ENCODE measurements at regions not wholly inside any gene's neighbourhood (a gene's known extent, or its start where the extent isn't known, plus 50 kb on each side); places are given as distances from the start of the nearest gene placed in this dataset.

GRCh38 chr6:47952640-47953039 is 158.4 kb downstream of the PTCHD4 start:
- ChIA-PET POLR2A (no interaction called here), CTCF (no interaction called here)
- Histone ChIP-seq H3K36me3 (ENCODE audit: control insufficient read depth, insufficient read depth, low read length) (no peaks in the 10 kb centered on the region), H3K9me3 (no peaks in the 10 kb centered on the region), H3K4me1 (no peaks in the 10 kb centered on the region), H3K27me3 (replicated peaks; ENCODE audit: control insufficient read depth, insufficient read depth, low read length) (no peaks in the 10 kb centered on the region), H3K4me3 (ENCODE audit: low read depth, low read length) (no peak overlapping the region)
- no peak for DNase-seq
- H3K4me1 Mint-ChIP-seq (ENCODE audit: low read depth, unreplicated experiment) = no peaks in the 10 kb centered on the region
- no peak overlapping the region for H3K4me3 Mint-ChIP-seq (ENCODE audit: unreplicated experiment)
- BruUV-seq (replicated peaks) = no TSS peak
- TF ChIP-seq CTCF (IDR thresholded peaks at IDR 0.05; ENCODE audit: insufficient read depth in 1 of 2, low read depth in 1 of 2, low read length in 1 of 2, severe bottlenecking in 1 of 2, unreplicated experiment in 1 of 2) = no peak
- H3K36me3 Mint-ChIP-seq (ENCODE audit: insufficient read depth, unreplicated experiment) = no peaks in the 10 kb centered on the region
- no peaks in the 10 kb centered on the region for H3K27me3 Mint-ChIP-seq (ENCODE audit: insufficient read depth, unreplicated experiment)
- H3K9me3 Mint-ChIP-seq (ENCODE audit: unreplicated experiment) = no peaks in the 10 kb centered on the region
- no peak overlapping the region for H3K27ac Mint-ChIP-seq (ENCODE audit: unreplicated experiment)
- intact Hi-C loops (cut with micrococcal nuclease; ENCODE audit: unreplicated experiment) = no loop called here

GRCh38 chr6:47944846-47945245 is 163.0 kb downstream of the OPN5 start:
- CTCF ChIA-PET = no interaction called here
- BruUV-seq (replicated peaks) = no TSS peak
- H3K27me3 Mint-ChIP-seq (ENCODE audit: insufficient read depth, unreplicated experiment) = peaks cover under 1% of the 10 kb centered on the region

GRCh38 chr6:47938405-47938804 is 156.6 kb downstream of the OPN5 start:
- Histone ChIP-seq H3K36me3 (ENCODE audit: control insufficient read depth, insufficient read depth, low read length) (no peaks in the 10 kb centered on the region), H3K4me3 (ENCODE audit: low read depth, low read length) (no peak overlapping the region), H3K27me3 (replicated peaks; ENCODE audit: control insufficient read depth, insufficient read depth, low read length) (no peaks in the 10 kb centered on the region), H3K4me1 (no peaks in the 10 kb centered on the region), H3K9me3 (no peaks in the 10 kb centered on the region)
- intact Hi-C loops (cut with micrococcal nuclease; ENCODE audit: unreplicated experiment) = no loop called here
- H3K4me1 Mint-ChIP-seq (ENCODE audit: low read depth, unreplicated experiment) = no peaks in the 10 kb centered on the region
- no peak for TF ChIP-seq CTCF (IDR thresholded peaks at IDR 0.05; ENCODE audit: insufficient read depth in 1 of 2, low read depth in 1 of 2, low read length in 1 of 2, severe bottlenecking in 1 of 2, unreplicated experiment in 1 of 2)
- H3K9me3 Mint-ChIP-seq (ENCODE audit: unreplicated experiment) = no peaks in the 10 kb centered on the region
- H3K4me3 Mint-ChIP-seq (ENCODE audit: unreplicated experiment) = no peak overlapping the region
- H3K27me3 Mint-ChIP-seq (ENCODE audit: insufficient read depth, unreplicated experiment) = peaks cover 19% of the 10 kb centered on the region
- no peak for DNase-seq
- no peaks in the 10 kb centered on the region for H3K36me3 Mint-ChIP-seq (ENCODE audit: insufficient read depth, unreplicated experiment)
- peak overlapping the region; percentile 20 for H3K27ac Mint-ChIP-seq (ENCODE audit: unreplicated experiment)
- BruUV-seq (replicated peaks) = no TSS peak
- ChIA-PET POLR2A (no interaction called here), CTCF (no interaction called here)

More at GRCh38 chr6:47944846-47945245, 163.0 kb downstream of the OPN5 start:
- Histone ChIP-seq H3K4me3 (ENCODE audit: low read depth, low read length) (no peak overlapping the region), H3K36me3 (ENCODE audit: control insufficient read depth, insufficient read depth, low read length) (no peaks in the 10 kb centered on the region), H3K9me3 (no peaks in the 10 kb centered on the region), H3K27me3 (replicated peaks; ENCODE audit: control insufficient read depth, insufficient read depth, low read length) (no peaks in the 10 kb centered on the region), H3K4me1 (no peaks in the 10 kb centered on the region)
- POLR2A ChIA-PET = no interaction called here
- no peak overlapping the region for H3K27ac Mint-ChIP-seq (ENCODE audit: unreplicated experiment)
- DNase-seq = no peak
- intact Hi-C loops (cut with micrococcal nuclease; ENCODE audit: unreplicated experiment) = no loop called here
- H3K36me3 Mint-ChIP-seq (ENCODE audit: insufficient read depth, unreplicated experiment) = no peaks in the 10 kb centered on the region
- no peak for TF ChIP-seq CTCF (IDR thresholded peaks at IDR 0.05; ENCODE audit: insufficient read depth in 1 of 2, low read depth in 1 of 2, low read length in 1 of 2, severe bottlenecking in 1 of 2, unreplicated experiment in 1 of 2)
- H3K4me3 Mint-ChIP-seq (ENCODE audit: unreplicated experiment) = no peak overlapping the region
- no peaks in the 10 kb centered on the region for H3K9me3 Mint-ChIP-seq (ENCODE audit: unreplicated experiment)
- H3K4me1 Mint-ChIP-seq (ENCODE audit: low read depth, unreplicated experiment) = no peaks in the 10 kb centered on the region

All from Caco-2 (cell line).